ENCODE measurements at regions not wholly inside any gene's neighbourhood (a gene's known extent, or its start where the extent isn't known, plus 50 kb on each side); places are given as distances from the start of the nearest gene placed in this dataset.

DNA sequence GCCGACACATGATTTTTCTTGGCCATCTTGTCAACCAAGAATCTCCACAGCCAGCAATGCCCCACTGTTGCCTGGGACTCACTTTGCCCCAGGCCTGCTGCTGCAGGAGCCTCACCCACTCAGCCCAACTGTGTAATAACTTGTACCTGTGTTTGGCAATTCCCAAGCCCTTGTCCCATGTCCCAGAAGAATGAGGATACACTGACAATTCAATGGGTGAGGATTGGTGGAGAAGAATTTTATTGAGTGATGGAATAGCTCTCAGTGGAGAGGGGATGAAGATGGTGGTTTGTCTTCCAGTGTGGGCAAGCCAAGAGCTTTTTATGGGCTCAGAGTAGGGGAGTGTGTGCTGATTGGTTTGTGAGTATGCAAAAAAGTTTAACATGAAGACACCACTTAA, 861.9 kb downstream of the TFAP2A start:
- TF ChIP-seq, protein P1, sequence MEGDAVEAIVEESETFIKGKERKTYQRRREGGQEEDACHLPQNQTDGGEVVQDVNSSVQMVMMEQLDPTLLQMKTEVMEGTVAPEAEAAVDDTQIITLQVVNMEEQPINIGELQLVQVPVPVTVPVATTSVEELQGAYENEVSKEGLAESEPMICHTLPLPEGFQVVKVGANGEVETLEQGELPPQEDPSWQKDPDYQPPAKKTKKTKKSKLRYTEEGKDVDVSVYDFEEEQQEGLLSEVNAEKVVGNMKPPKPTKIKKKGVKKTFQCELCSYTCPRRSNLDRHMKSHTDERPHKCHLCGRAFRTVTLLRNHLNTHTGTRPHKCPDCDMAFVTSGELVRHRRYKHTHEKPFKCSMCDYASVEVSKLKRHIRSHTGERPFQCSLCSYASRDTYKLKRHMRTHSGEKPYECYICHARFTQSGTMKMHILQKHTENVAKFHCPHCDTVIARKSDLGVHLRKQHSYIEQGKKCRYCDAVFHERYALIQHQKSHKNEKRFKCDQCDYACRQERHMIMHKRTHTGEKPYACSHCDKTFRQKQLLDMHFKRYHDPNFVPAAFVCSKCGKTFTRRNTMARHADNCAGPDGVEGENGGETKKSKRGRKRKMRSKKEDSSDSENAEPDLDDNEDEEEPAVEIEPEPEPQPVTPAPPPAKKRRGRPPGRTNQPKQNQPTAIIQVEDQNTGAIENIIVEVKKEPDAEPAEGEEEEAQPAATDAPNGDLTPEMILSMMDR (conservative IDR thresholded peaks at IDR 0.05; ENCODE audit: low read depth, low read length) = no peak
- no peak for TF ChIP-seq POLR2A (IDR thresholded peaks at IDR 0.05; ENCODE audit: low read depth, low read length)
- no peak for TF ChIP-seq MAFK (IDR thresholded peaks at IDR 0.05; ENCODE audit: low read depth, low read length)
- no peak for TF ChIP-seq MAZ (IDR thresholded peaks at IDR 0.05; ENCODE audit: borderline replicate concordance, low read depth, low read length)
- TF ChIP-seq, protein P2, sequence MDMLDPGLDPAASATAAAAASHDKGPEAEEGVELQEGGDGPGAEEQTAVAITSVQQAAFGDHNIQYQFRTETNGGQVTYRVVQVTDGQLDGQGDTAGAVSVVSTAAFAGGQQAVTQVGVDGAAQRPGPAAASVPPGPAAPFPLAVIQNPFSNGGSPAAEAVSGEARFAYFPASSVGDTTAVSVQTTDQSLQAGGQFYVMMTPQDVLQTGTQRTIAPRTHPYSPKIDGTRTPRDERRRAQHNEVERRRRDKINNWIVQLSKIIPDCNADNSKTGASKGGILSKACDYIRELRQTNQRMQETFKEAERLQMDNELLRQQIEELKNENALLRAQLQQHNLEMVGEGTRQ (IDR thresholded peaks at IDR 0.05; ENCODE audit: low read depth, low read length) = no peak
- TF ChIP-seq CEBPB (IDR thresholded peaks at IDR 0.05; ENCODE audit: low read depth, low read length) = no peak
- no peak for TF ChIP-seq RAD21 (IDR thresholded peaks at IDR 0.05; ENCODE audit: low read length)
